ENCODE measurements at regions not wholly inside any gene's neighbourhood (a gene's known extent, or its start where the extent isn't known, plus 50 kb on each side); places are given as distances from the start of the nearest gene placed in this dataset.

GRCh38 chr16:88303405-88303804 is 79.4 kb upstream of the ZNF469 start:
- Histone ChIP-seq H3K27me3 (ENCODE audit: insufficient read depth, poor library complexity, severe bottlenecking) (no peaks in the 10 kb centered on the region), H3K4me3 (replicated peaks; ENCODE audit: insufficient read depth, low read length) (no peak overlapping the region), H3K27ac (replicated peaks) (no peak overlapping the region)
- no peak for TF ChIP-seq GABPA (IDR thresholded peaks at IDR 0.05; ENCODE audit: low read depth)
- no peak for TF ChIP-seq REST (IDR thresholded peaks at IDR 0.05; ENCODE audit: insufficient replicate concordance, low read depth)
- DNase-seq (ENCODE audit: low read depth in 1 of 2, low spot score in 1 of 2) = no peak

GRCh38 chr16:88303890-88304819 is 78.6 kb upstream of the ZNF469 start:
- Histone ChIP-seq H3K27ac (replicated peaks) (no peak overlapping the region), H3K27me3 (ENCODE audit: insufficient read depth, poor library complexity, severe bottlenecking) (no peaks in the 10 kb centered on the region), H3K4me3 (replicated peaks; ENCODE audit: insufficient read depth, low read length) (no peak overlapping the region)
- TF ChIP-seq SPI1 (IDR thresholded peaks at IDR 0.05; ENCODE audit: borderline replicate concordance, low read depth) = no peak
- TF ChIP-seq REST (IDR thresholded peaks at IDR 0.05; ENCODE audit: insufficient replicate concordance, low read depth) = no peak
- no peak for TF ChIP-seq GABPA (IDR thresholded peaks at IDR 0.05; ENCODE audit: low read depth)
- TF ChIP-seq CTCF (IDR thresholded peaks at IDR 0.05; ENCODE audit: insufficient read depth, low read length) = no peak
- no peak for TF ChIP-seq POLR2AphosphoS5 (IDR thresholded peaks at IDR 0.05; ENCODE audit: low read depth)
- DNase-seq (ENCODE audit: low read depth in 1 of 2, low spot score in 1 of 2) = no peak

- Histone ChIP-seq H3K27me3 (ENCODE audit: insufficient read depth, poor library complexity, severe bottlenecking) (no peaks in the 10 kb centered on the region), H3K4me3 (replicated peaks; ENCODE audit: insufficient read depth, low read length) (no peak overlapping the region), H3K27ac (replicated peaks) (no peak overlapping the region)
- DNase-seq (ENCODE audit: low read depth in 1 of 2, low spot score in 1 of 2) = no peak
- TF ChIP-seq REST (IDR thresholded peaks at IDR 0.05; ENCODE audit: insufficient replicate concordance, low read depth) (no peak), SPI1 (IDR thresholded peaks at IDR 0.05; ENCODE audit: borderline replicate concordance, low read depth) (no peak), GABPA (IDR thresholded peaks at IDR 0.05; ENCODE audit: low read depth) (no peak), POLR2AphosphoS5 (IDR thresholded peaks at IDR 0.05; ENCODE audit: low read depth) (no peak), CTCF (IDR thresholded peaks at IDR 0.05; ENCODE audit: insufficient read depth, low read length) (no peak)
Measured at GRCh38 chr16:88305176-88305575, 77.6 kb upstream of the ZNF469 start.
